OCI-LY7 (cell line): ENCODE measurements at regions not wholly inside any gene's neighbourhood (a gene's known extent, or its start where the extent isn't known, plus 50 kb on each side); places are given as distances from the start of the nearest gene placed in this dataset.

Experiments used
- BruUV-seq: library from RNA; stranded (reverse); fragments of 400-500 nt; replicated peaks from 2 replicates; lab custom pipeline; 2021; lab: Mats Ljungman, UMichigan
- CTCF ChIA-PET: fragments of 300-600 bp; sonication (Branson Sonifier 250); formaldehyde crosslinking; loops from one replicate; lab custom pipeline; 2022; ENCODE audit warnings: antibody characterized with exemption; ENCODE audit not compliant: unreplicated experiment; lab: Charles Lee
- POLR2A ChIA-PET: fragments of 300-600 bp; sonication (Branson Sonifier 250); formaldehyde crosslinking; loops from one replicate; lab custom pipeline; 2022; ENCODE audit warnings: antibody characterized with exemption; lab: Charles Lee
- DNase-seq: peaks from one replicate; pipeline ENCODE4 v3.0.0-alpha.2; 2015; ENCODE audit warnings: low spot score
- H2AFZ ChIP-seq: fragments of 200-600 bp; sonication (generic), shearing (Covaris generic); 2 replicates; pipeline ENCODE4 v1.6.1; 2014; ENCODE audit warnings: mild to moderate bottlenecking, antibody characterized with exemption, low read length, moderate library complexity
- H3K27ac ChIP-seq: fragments of 200-600 bp; sonication (generic); 2 replicates; pipeline ENCODE4 v1.5.1; 2014; ENCODE audit warnings: mixed run types, low read depth, mild to moderate bottlenecking, moderate library complexity, low read length, inconsistent platforms; ENCODE audit not compliant: poor library complexity, severe bottlenecking
- H3K36me3 ChIP-seq: fragments of 200-600 bp; sonication (generic); 2 replicates; pipeline ENCODE4 v1.6.1; 2014; ENCODE audit warnings: mild to moderate bottlenecking, antibody characterized with exemption, low read length, moderate library complexity, mixed read lengths; ENCODE audit not compliant: insufficient read depth
- H3K4me1 ChIP-seq: fragments of 200-600 bp; sonication (generic); 2 replicates; pipeline ENCODE4 v1.5.1; 2014; ENCODE audit warnings: mild to moderate bottlenecking, low read length; ENCODE audit not compliant: insufficient read depth, poor library complexity, severe bottlenecking
- H3K4me2 ChIP-seq: fragments of 200-600 bp; sonication (generic); 2 replicates; pipeline ENCODE4 v1.6.1; 2014; ENCODE audit warnings: mild to moderate bottlenecking, low read length
- H3K4me3 ChIP-seq: fragments of 200-600 bp; sonication (generic); 2 replicates; pipeline ENCODE4 v1.5.1; 2014; ENCODE audit warnings: mild to moderate bottlenecking, low read depth, low read length; ENCODE audit not compliant: poor library complexity, severe bottlenecking
- H3K79me2 ChIP-seq: fragments of 200-600 bp; sonication (generic); 2 replicates; pipeline ENCODE4 v1.6.1; 2016; ENCODE audit warnings: low read depth, mild to moderate bottlenecking, low read length, moderate library complexity, mixed read lengths; ENCODE audit not compliant: insufficient read depth
- H3K9me2 ChIP-seq: fragments of 200-600 bp; sonication (generic); 2 replicates; pipeline ENCODE4 v1.6.1; 2016; ENCODE audit warnings: mild to moderate bottlenecking, low read length, mixed read lengths; ENCODE audit not compliant: insufficient read depth
- H3K9me3 ChIP-seq: fragments of 200-600 bp; sonication (generic); 2 replicates; pipeline ENCODE4 v1.6.1; 2014; ENCODE audit warnings: mild to moderate bottlenecking, mixed run types, low read length, mixed read lengths
- H4K20me1 ChIP-seq: fragments of 200-600 bp; sonication (generic); 2 replicates; pipeline ENCODE4 v1.6.1; 2014; ENCODE audit warnings: mild to moderate bottlenecking, antibody characterized with exemption, low read length, moderate library complexity, mixed read lengths; ENCODE audit not compliant: insufficient read depth
- CTCF ChIP-seq: fragments of 200-600 bp; sonication (generic); conservative IDR thresholded peaks from 2 replicates; pipeline ENCODE4 v1.5.1; 2014; ENCODE audit warnings: mild to moderate bottlenecking, antibody characterized with exemption, low read length, moderate library complexity, mixed read lengths
- EZH2phosphoT487 ChIP-seq: fragments of 200-600 bp; sonication (generic); IDR thresholded peaks from 2 replicates; pipeline ENCODE4 v1.6.1; 2018; ENCODE audit warnings: low read depth, borderline replicate concordance, mild to moderate bottlenecking, mixed run types, antibody characterized with exemption, low read length, moderate library complexity, mixed read lengths
- intact Hi-C: fragments of 100-400 bp; cut with micrococcal nuclease; formaldehyde crosslinking; loops from one replicate; pipeline ENCODE4 v1.10.0; 2022; ENCODE audit not compliant: unreplicated experiment

- no peaks in the 10 kb centered on the region for H4K20me1 ChIP-seq
- ChIA-PET CTCF (no interaction called here), POLR2A (interaction anchor here (0.7 kb wide), 2 partner anchors 73 to 89 kb away, joined by 3 read pairs; no protein-coding TSS in a partner anchor)
- H2AFZ ChIP-seq, result no peak overlapping the region
- no peak for DNase-seq
- no TSS peak for BruUV-seq
- H3K4me3 ChIP-seq, result no peak overlapping the region
- no peak overlapping the region for H3K4me2 ChIP-seq
- no peaks in the 10 kb centered on the region for H3K4me1 ChIP-seq
- intact Hi-C loops, result no loop called here
- H3K9me3 ChIP-seq, result no peaks in the 10 kb centered on the region
- H3K9me2 ChIP-seq, result no peaks in the 10 kb centered on the region
- no peaks in the 10 kb centered on the region for H3K79me2 ChIP-seq
- no peak overlapping the region for H3K27ac ChIP-seq
- TF ChIP-seq EZH2phosphoT487 (no peak), CTCF (no peak)
- no peaks in the 10 kb centered on the region for H3K36me3 ChIP-seq
Measured at GRCh38 chr19:30132343-30133075, 190.5 kb downstream of the URI1 start.

GRCh38 chr19:30133803-30134202 lies 191.8 kb downstream of the URI1 start:
- no peak overlapping the region for H3K27ac ChIP-seq
- intact Hi-C loops, result no loop called here
- H3K9me3 ChIP-seq, result no peaks in the 10 kb centered on the region
- H3K79me2 ChIP-seq, result no peaks in the 10 kb centered on the region
- H3K4me3 ChIP-seq, result no peak overlapping the region
- no peak overlapping the region for H3K4me2 ChIP-seq
- no peak for DNase-seq
- H4K20me1 ChIP-seq, result no peaks in the 10 kb centered on the region
- no peak for TF ChIP-seq CTCF
- no peak for TF ChIP-seq EZH2phosphoT487
- BruUV-seq, result no TSS peak
- ChIA-PET POLR2A (no interaction called here), CTCF (no interaction called here)
- H2AFZ ChIP-seq, result no peak overlapping the region
- H3K9me2 ChIP-seq, result no peaks in the 10 kb centered on the region
- H3K36me3 ChIP-seq, result no peaks in the 10 kb centered on the region
- H3K4me1 ChIP-seq, result no peaks in the 10 kb centered on the region

GRCh38 chr19:30135093-30135757 lies 193.2 kb downstream of the URI1 start:
- Histone ChIP-seq H3K79me2 (no peaks in the 10 kb centered on the region), H3K4me1 (no peaks in the 10 kb centered on the region), H4K20me1 (no peaks in the 10 kb centered on the region), H3K9me3 (no peaks in the 10 kb centered on the region), H3K4me2 (no peak overlapping the region), H2AFZ (no peak overlapping the region), H3K36me3 (no peaks in the 10 kb centered on the region), H3K4me3 (no peak overlapping the region), H3K27ac (no peak overlapping the region), H3K9me2 (no peaks in the 10 kb centered on the region)
- ChIA-PET CTCF (interaction anchor here (0.5 kb wide), 1 partner anchor 493 kb away, joined by 3 read pairs; no protein-coding TSS in a partner anchor), POLR2A (no interaction called here)
- intact Hi-C loops, result no loop called here
- BruUV-seq, result no TSS peak
- DNase-seq, result no peak
- TF ChIP-seq CTCF, result no peak
- TF ChIP-seq EZH2phosphoT487, result no peak
